ENCODE measurements at regions not wholly inside any gene's neighbourhood (a gene's known extent, or its start where the extent isn't known, plus 50 kb on each side); places are given as distances from the start of the nearest gene placed in this dataset.
"Not testable (repeated sequence)": the region's sequence is repeated elsewhere in the genome, so short reads cannot be mapped to it uniquely, and the experiment has no call there.

- DNase-seq (ENCODE audit: low read depth in 2 of 2), result no peak
These were observed 240.8 kb upstream of the NR5A2 start for GRCh38 chr1:199786695-199787094.

GRCh38 chr1:199789141-199789540 is 238.4 kb upstream of the NR5A2 start:
- no peak for DNase-seq (ENCODE audit: low read depth in 2 of 2)

- no peak for DNase-seq (ENCODE audit: low read depth in 2 of 2)
These were observed 236.0 kb upstream of the NR5A2 start for GRCh38 chr1:199791495-199791894.

GRCh38 chr1:199792874-199793273 is 234.6 kb upstream of the NR5A2 start:
- no peak for DNase-seq (ENCODE audit: low read depth in 2 of 2)

- no peak for DNase-seq (ENCODE audit: low read depth in 2 of 2)
These were observed 233.2 kb upstream of the NR5A2 start for GRCh38 chr1:199794105-199794863.

- no peak for DNase-seq (ENCODE audit: low read depth in 2 of 2)
These were observed 228.4 kb upstream of the NR5A2 start for GRCh38 chr1:199799116-199799515.

- no peak for DNase-seq (ENCODE audit: low read depth in 2 of 2)
These were observed 223.0 kb upstream of the NR5A2 start for GRCh38 chr1:199804526-199804925.

GRCh38 chr1:199808110-199808870 is 219.2 kb upstream of the NR5A2 start:
- no peak for DNase-seq (ENCODE audit: low read depth in 2 of 2)

- DNase-seq (ENCODE audit: low read depth in 2 of 2), result no peak
These were observed 218.2 kb upstream of the NR5A2 start for GRCh38 chr1:199809311-199809710.

- no peak for DNase-seq (ENCODE audit: low read depth in 2 of 2)
These were observed 216.3 kb upstream of the NR5A2 start for GRCh38 chr1:199811163-199811562.

GRCh38 chr1:199813198-199813597 is 214.3 kb upstream of the NR5A2 start:
- no peak for DNase-seq (ENCODE audit: low read depth in 2 of 2)

- DNase-seq (ENCODE audit: low read depth in 2 of 2), result no peak
These were observed 211.6 kb upstream of the NR5A2 start for GRCh38 chr1:199815947-199816346.

GRCh38 chr1:199817266-199817665 is 210.2 kb upstream of the NR5A2 start:
- DNase-seq (ENCODE audit: low read depth in 2 of 2), result no peak

- DNase-seq (ENCODE audit: low read depth in 2 of 2), result no peak
These were observed 206.3 kb upstream of the NR5A2 start for GRCh38 chr1:199821029-199821779.

GRCh38 chr1:199832451-199832850 is 195.1 kb upstream of the NR5A2 start:
- no peak for DNase-seq (ENCODE audit: low read depth in 2 of 2)

GRCh38 chr1:199834711-199835110 is 192.8 kb upstream of the NR5A2 start:
- DNase-seq (ENCODE audit: low read depth in 2 of 2), result no peak

- no peak for DNase-seq (ENCODE audit: low read depth in 2 of 2)
These were observed 191.1 kb upstream of the NR5A2 start for GRCh38 chr1:199836430-199836829.

- DNase-seq (ENCODE audit: low read depth in 2 of 2), result no peak
These were observed 190.2 kb upstream of the NR5A2 start for GRCh38 chr1:199837321-199837720.

- not testable (repeated sequence) for DNase-seq (ENCODE audit: low read depth in 2 of 2)
These were observed 187.9 kb upstream of the NR5A2 start for GRCh38 chr1:199839608-199840007.

GRCh38 chr1:199843096-199843495 is 184.4 kb upstream of the NR5A2 start:
- DNase-seq (ENCODE audit: low read depth in 2 of 2), result not testable (repeated sequence)

- no peak for DNase-seq (ENCODE audit: low read depth in 2 of 2)
These were observed 183.6 kb upstream of the NR5A2 start for GRCh38 chr1:199843861-199844260.

GRCh38 chr1:199847021-199847420 is 180.5 kb upstream of the NR5A2 start:
- no peak for DNase-seq (ENCODE audit: low read depth in 2 of 2)
